ENCODE measurements at regions not wholly inside any gene's neighbourhood (a gene's known extent, or its start where the extent isn't known, plus 50 kb on each side); places are given as distances from the start of the nearest gene placed in this dataset.
"Not testable (repeated sequence)": the region's sequence is repeated elsewhere in the genome, so short reads cannot be mapped to it uniquely, and the experiment has no call there.

- H3K4me2 ChIP-seq: no peak overlapping the region
- H3K27me3 ChIP-seq: no peaks in the 10 kb centered on the region
- H3K36me3 ChIP-seq: no peaks in the 10 kb centered on the region
- H3K4me3 ChIP-seq: no peak overlapping the region
- no peak overlapping the region for H3K9ac ChIP-seq
- H3K9me3 ChIP-seq (replicated peaks in 1 of 11): peaks cover 0 to under 1% (median 0%) of the 10 kb centered on the region in 11 experiments; a peak in 1 of 22 replicates
- H4K20me1 ChIP-seq: no peaks in the 10 kb centered on the region
- TF ChIP-seq Cebpa-rat (IDR thresholded peaks at IDR 0.05): no peak
- no peaks in the 10 kb centered on the region for H3K4me1 ChIP-seq
- no peak overlapping the region for H3K27ac ChIP-seq
Measured at GRCh38 chr4:131296192-131296591, 1852.9 kb upstream of the PCDH10 start.

- Histone ChIP-seq H3K9me3 (replicated peaks in 1 of 11) (peaks cover 0 to 13% (median 8%) of the 10 kb centered on the region in 11 experiments; a peak in 12 of 22 replicates), H3K4me2 (no peak overlapping the region), H4K20me1 (no peaks in the 10 kb centered on the region), H3K27me3 (no peaks in the 10 kb centered on the region), H3K4me3 (no peak overlapping the region), H3K4me1 (peaks cover 0 to 7% (median 0%) of the 10 kb centered on the region in 10 experiments; a peak in 1 of 20 replicates), H3K9ac (no peak overlapping the region), H3K36me3 (no peaks in the 10 kb centered on the region), H3K27ac (no peak overlapping the region)
- no peak for TF ChIP-seq Cebpa-rat (IDR thresholded peaks at IDR 0.05)
Measured at GRCh38 chr4:131302108-131302507, 1847.0 kb upstream of the PCDH10 start.

GRCh38 chr4:131304686-131305085, 1844.4 kb upstream of the PCDH10 start:
- no peak for TF ChIP-seq Cebpa-rat (IDR thresholded peaks at IDR 0.05)
- H3K4me2 ChIP-seq: no peak overlapping the region
- no peak overlapping the region for H3K4me3 ChIP-seq
- H3K27ac ChIP-seq: no peak overlapping the region
- no peaks in the 10 kb centered on the region for H3K27me3 ChIP-seq
- H3K9ac ChIP-seq: no peak overlapping the region
- H4K20me1 ChIP-seq: no peaks in the 10 kb centered on the region
- peaks cover 0 to 7% (median 0%) of the 10 kb centered on the region in 10 experiments; a peak in 1 of 20 replicates for H3K4me1 ChIP-seq
- peaks cover 0 to 13% (median 8%) of the 10 kb centered on the region in 11 experiments; a peak in 12 of 22 replicates for H3K9me3 ChIP-seq (replicated peaks in 1 of 11)
- H3K36me3 ChIP-seq: no peaks in the 10 kb centered on the region

DNA sequence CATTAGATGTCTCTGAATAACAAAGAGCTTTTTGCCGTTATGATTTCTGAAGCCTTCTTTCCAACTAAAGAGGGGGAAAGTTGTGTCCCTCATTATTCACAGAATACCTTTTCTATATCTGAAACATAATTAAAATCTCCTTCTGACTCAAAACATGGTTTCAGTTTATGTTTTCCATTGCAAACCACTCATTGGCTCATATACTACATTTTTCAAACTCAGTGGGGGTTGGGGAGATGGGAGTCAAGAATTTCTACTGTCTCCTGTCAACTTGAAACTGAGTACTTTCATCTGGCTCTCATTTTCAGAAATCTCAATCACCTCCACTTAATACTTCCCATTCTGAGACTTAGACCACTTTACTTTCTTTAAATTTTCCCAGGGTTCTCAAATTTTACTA, 1839.5 kb upstream of the PCDH10 start:
- H3K4me1 ChIP-seq: peaks cover 0 to 4% (median 0%) of the 10 kb centered on the region in 10 experiments; a peak in 1 of 20 replicates
- no peaks in the 10 kb centered on the region for H4K20me1 ChIP-seq
- H3K27me3 ChIP-seq: no peaks in the 10 kb centered on the region
- no peak overlapping the region for H3K9ac ChIP-seq
- no peaks in the 10 kb centered on the region for H3K36me3 ChIP-seq
- no peak overlapping the region for H3K4me2 ChIP-seq
- H3K27ac ChIP-seq: no peak overlapping the region
- no peaks in the 10 kb centered on the region for H3K9me3 ChIP-seq (replicated peaks in 1 of 11)
- no peak for TF ChIP-seq Cebpa-rat (IDR thresholded peaks at IDR 0.05)
- H3K4me3 ChIP-seq: no peak overlapping the region

- Histone ChIP-seq H3K9ac (no peak overlapping the region), H3K4me2 (no peak overlapping the region), H3K36me3 (no peaks in the 10 kb centered on the region), H3K4me1 (no peaks in the 10 kb centered on the region), H4K20me1 (no peaks in the 10 kb centered on the region), H3K27ac (no peak overlapping the region), H3K27me3 (no peaks in the 10 kb centered on the region), H3K4me3 (no peak overlapping the region), H3K9me3 (replicated peaks in 1 of 11) (no peaks in the 10 kb centered on the region)
- TF ChIP-seq Cebpa-rat (IDR thresholded peaks at IDR 0.05): no peak
Measured at GRCh38 chr4:131316086-131316485, 1833.0 kb upstream of the PCDH10 start.

GRCh38 chr4:131337936-131338335, 1811.2 kb upstream of the PCDH10 start:
- Histone ChIP-seq H3K4me2 (no peak overlapping the region), H3K9me3 (replicated peaks in 1 of 11) (no peaks in the 10 kb centered on the region), H4K20me1 (no peaks in the 10 kb centered on the region), H3K36me3 (no peaks in the 10 kb centered on the region), H3K27me3 (no peaks in the 10 kb centered on the region), H3K27ac (no peak overlapping the region), H3K4me1 (no peaks in the 10 kb centered on the region), H3K4me3 (no peak overlapping the region), H3K9ac (no peak overlapping the region)
- TF ChIP-seq Cebpa-rat (IDR thresholded peaks at IDR 0.05): no peak

GRCh38 chr4:131339137-131339536, 1810.0 kb upstream of the PCDH10 start:
- Histone ChIP-seq H4K20me1 (no peaks in the 10 kb centered on the region), H3K27ac (no peak overlapping the region), H3K27me3 (no peaks in the 10 kb centered on the region), H3K4me3 (no peak overlapping the region), H3K9ac (no peak overlapping the region), H3K9me3 (replicated peaks in 1 of 11) (no peaks in the 10 kb centered on the region), H3K4me2 (no peak overlapping the region), H3K4me1 (no peaks in the 10 kb centered on the region), H3K36me3 (no peaks in the 10 kb centered on the region)
- no peak for TF ChIP-seq Cebpa-rat (IDR thresholded peaks at IDR 0.05)

DNA sequence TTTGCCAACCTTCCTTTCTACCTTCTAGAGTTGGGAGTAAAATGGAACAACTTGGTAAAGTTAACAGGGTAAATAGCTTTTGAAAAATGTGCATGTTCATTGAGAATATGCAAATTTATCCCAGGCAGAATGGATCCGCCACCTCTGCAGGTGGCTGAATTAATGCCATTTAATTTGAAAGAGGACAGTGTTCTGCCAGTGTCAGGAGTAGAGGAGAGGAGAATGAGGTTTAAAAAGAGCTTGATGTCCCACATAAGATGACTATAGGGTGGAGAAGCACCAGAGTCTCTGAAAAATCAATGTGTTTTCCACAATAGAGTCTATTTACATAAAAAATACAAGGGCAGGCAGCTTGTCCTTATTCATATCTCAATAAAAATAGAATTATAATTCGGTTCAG, 1804.3 kb upstream of the PCDH10 start:
- H3K4me2 ChIP-seq: no peak overlapping the region
- no peak for TF ChIP-seq Cebpa-rat (IDR thresholded peaks at IDR 0.05)

GRCh38 chr4:131347816-131348215, 1801.3 kb upstream of the PCDH10 start:
- Histone ChIP-seq H3K4me3 (no peak overlapping the region), H3K36me3 (no peaks in the 10 kb centered on the region), H3K27ac (no peak overlapping the region), H3K4me1 (no peaks in the 10 kb centered on the region), H4K20me1 (no peaks in the 10 kb centered on the region), H3K9me3 (replicated peaks in 1 of 11) (no peaks in the 10 kb centered on the region), H3K27me3 (no peaks in the 10 kb centered on the region), H3K4me2 (no peak overlapping the region), H3K9ac (no peak overlapping the region)
- TF ChIP-seq Cebpa-rat (IDR thresholded peaks at IDR 0.05): no peak

More for the DNA sequence above, 1804.3 kb upstream of the PCDH10 start:
- H3K9me3 ChIP-seq (replicated peaks in 1 of 11): no peaks in the 10 kb centered on the region
- H3K27ac ChIP-seq: no peak overlapping the region
- H3K4me3 ChIP-seq: no peak overlapping the region
- no peaks in the 10 kb centered on the region for H3K4me1 ChIP-seq
- H3K9ac ChIP-seq: no peak overlapping the region
- H3K27me3 ChIP-seq: no peaks in the 10 kb centered on the region
- H3K36me3 ChIP-seq: no peaks in the 10 kb centered on the region
- no peaks in the 10 kb centered on the region for H4K20me1 ChIP-seq

DNA sequence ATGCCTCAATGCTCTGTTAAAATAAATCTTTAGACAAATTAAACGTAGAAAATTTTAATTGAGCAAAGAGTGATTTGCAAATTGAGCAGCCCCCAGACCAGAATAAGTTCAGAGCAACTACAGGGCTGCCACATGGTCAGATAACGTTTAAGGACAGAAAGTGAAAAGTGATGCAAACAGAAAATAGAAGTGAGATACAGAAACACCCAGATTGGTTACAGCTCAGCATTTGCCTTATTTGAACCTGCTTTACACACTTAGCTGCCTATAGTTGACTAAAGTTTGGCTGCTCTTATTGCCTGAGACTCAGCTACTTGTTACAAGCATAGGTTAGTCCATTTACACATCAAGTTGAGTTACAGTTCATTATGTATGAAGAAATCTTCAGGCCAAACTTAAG, 1800.8 kb upstream of the PCDH10 start:
- no peaks in the 10 kb centered on the region for H4K20me1 ChIP-seq
- H3K4me3 ChIP-seq: no peak overlapping the region
- no peaks in the 10 kb centered on the region for H3K9me3 ChIP-seq (replicated peaks in 1 of 11)
- no peaks in the 10 kb centered on the region for H3K4me1 ChIP-seq
- no peak overlapping the region for H3K9ac ChIP-seq
- TF ChIP-seq Cebpa-rat (IDR thresholded peaks at IDR 0.05): no peak
- no peaks in the 10 kb centered on the region for H3K27me3 ChIP-seq
- no peaks in the 10 kb centered on the region for H3K36me3 ChIP-seq
- H3K27ac ChIP-seq: no peak overlapping the region
- no peak overlapping the region for H3K4me2 ChIP-seq

GRCh38 chr4:131352371-131352770, 1796.7 kb upstream of the PCDH10 start:
- H3K4me2 ChIP-seq; H3K36me3 ChIP-seq; H3K4me3 ChIP-seq; H3K9ac ChIP-seq; H3K27ac ChIP-seq; H3K4me1 ChIP-seq; H3K27me3 ChIP-seq; H4K20me1 ChIP-seq; H3K9me3 ChIP-seq (replicated peaks in 1 of 11): not testable (repeated sequence)

Measured in BLaER1 treated with 17β-estradiol and CSF1 and Interleukin-3, amounts not matched to agents 10 nM and 100 nM (cell line).